Dedifferentiated amniotic fluid mesenchymal stem cell (primary cell): ENCODE measurements at regions not wholly inside any gene's neighbourhood (a gene's known extent, or its start where the extent isn't known, plus 50 kb on each side); places are given as distances from the start of the nearest gene placed in this dataset.
"Not testable (repeated sequence)": the region's sequence is repeated elsewhere in the genome, so short reads cannot be mapped to it uniquely, and the experiment has no call there.

Experiments used
- DNase-seq: peaks from one replicate; pipeline ENCODE4 v3.0.0-alpha.2; 2016; ENCODE audit errors: extremely low spot score

GRCh38 chr6:145067430-145067829, 667.9 kb downstream of the EPM2A start:
- DNase-seq, result peak; percentile 48

DNA sequence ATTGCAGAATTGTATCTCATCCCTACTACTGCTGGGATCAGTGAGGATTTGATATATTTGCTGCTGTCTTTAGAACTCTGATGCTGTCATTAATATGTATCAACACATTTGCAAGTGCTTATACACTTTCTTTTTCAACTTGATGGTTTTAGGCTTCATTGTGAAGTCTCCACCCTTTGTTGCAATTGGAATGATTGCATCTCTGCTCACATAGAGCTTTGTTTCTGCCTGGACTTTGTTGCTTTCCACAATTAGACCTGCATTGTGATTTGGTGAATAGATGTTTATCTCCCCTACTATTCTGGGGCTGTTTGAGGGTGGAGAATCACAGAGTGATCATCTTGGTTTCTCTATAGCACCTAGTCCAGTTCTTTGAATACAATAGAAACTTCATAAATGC, 666.7 kb downstream of the EPM2A start:
- no peak for DNase-seq

DNA sequence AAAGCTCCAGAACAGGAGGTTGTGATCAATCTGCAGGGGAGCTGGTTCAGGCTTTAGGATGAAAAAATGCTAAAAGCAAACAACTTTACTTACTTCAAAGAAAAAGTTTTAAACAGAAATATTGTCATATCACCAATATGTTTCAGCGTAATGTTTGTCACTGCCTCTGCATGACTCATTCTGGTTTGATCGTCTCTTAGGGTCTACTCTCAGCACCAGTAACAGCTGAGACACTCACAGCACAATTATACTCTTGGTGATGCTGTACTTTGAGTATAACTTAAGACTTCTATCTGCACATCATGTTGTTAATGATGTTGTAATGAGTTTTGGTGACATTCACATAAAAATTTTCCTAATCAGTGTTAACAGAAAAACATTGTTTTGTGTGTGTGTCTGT, 665.4 kb downstream of the EPM2A start:
- DNase-seq, result no peak

DNA sequence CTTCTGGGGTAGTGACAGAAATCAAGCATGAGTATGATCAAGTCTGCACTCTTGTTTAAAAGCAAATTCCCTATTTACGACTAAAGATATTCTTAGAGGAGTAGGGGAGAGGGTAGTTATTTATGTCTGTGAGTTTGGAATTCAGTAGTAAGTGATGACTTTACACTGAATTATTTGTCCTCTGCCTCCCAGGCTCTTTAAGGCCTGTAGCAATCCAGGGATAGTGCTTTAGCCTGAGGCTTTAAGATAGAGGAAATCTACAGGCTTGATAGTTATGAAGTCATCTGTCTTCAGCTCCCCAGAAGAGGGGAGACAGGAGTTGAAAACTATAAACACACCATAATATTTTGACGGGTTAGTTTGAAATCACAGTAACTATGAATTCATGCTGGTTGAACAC, 664.5 kb downstream of the EPM2A start:
- peak; percentile 25 for DNase-seq

DNA sequence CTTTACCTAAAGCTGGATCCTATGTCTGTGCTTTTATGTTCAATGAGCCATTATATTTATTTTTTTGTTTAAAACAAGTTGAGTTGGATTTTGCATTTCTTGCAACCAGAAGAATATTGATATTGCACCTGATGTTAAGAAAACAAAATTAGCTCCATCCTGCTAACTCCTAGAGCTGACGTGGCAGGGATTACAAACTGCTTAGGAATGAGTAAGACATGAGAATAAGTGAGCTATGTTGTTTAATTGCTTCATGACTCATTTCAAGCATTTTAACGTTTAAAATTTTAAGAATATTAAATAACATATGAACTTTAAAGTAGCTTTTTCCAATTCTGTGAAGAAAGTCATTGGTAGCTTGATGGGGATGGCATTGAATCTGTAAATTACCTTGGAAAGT, 663.5 kb downstream of the EPM2A start:
- DNase-seq, result no peak

GRCh38 chr6:145073811-145074210, 661.5 kb downstream of the EPM2A start:
- DNase-seq, result no peak

- no peak for DNase-seq
Observed at GRCh38 chr6:145074805-145075204, 660.5 kb downstream of the EPM2A start.

GRCh38 chr6:145075425-145075824, 659.9 kb downstream of the EPM2A start:
- DNase-seq, result no peak

- DNase-seq, result no peak
Observed at GRCh38 chr6:145076115-145076841, 659.0 kb downstream of the EPM2A start.

DNA sequence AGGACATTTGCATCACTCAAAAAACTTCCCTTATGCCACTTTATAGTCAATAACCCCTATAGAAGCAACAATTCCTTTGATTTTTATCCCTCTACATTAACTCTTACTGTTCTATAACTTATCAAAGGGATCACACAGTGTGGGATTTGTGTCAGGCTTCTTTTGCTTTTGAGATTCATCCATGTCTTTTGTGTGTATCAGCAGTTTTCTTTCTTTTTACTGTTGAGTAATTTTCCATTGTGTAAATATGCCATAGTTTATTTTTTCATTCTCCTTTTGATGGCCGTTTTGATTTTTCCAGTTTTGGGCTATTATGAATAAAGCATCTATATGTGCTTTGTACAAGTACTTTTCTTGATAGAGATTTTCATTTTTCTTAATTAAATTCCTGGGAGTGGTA, 657.9 kb downstream of the EPM2A start:
- no peak for DNase-seq

GRCh38 chr6:145080651-145081050, 654.7 kb downstream of the EPM2A start:
- DNase-seq, result no peak

DNA sequence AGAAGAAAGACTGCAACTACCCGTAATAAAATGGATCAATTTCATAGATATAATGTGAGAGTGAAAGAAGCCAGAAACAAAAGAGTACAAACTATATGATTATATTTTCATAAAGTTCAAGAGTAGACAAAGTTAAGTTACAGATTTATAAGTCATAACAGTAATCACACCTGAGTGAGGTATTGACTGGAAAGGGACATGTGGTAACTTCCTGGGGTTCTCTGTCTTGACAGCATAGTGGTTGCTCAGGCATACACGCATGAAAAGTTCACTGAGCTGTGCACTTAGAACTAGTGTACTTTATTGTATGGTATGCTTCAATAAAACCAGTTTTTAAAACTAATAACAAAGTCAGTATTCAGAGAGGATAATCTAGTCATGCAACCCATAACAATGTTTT, 653.6 kb downstream of the EPM2A start:
- DNase-seq, result no peak

GRCh38 chr6:145082359-145082758, 653.0 kb downstream of the EPM2A start:
- DNase-seq, result no peak

- DNase-seq, result no peak
Observed at GRCh38 chr6:145086197-145086596, 649.1 kb downstream of the EPM2A start.

DNA sequence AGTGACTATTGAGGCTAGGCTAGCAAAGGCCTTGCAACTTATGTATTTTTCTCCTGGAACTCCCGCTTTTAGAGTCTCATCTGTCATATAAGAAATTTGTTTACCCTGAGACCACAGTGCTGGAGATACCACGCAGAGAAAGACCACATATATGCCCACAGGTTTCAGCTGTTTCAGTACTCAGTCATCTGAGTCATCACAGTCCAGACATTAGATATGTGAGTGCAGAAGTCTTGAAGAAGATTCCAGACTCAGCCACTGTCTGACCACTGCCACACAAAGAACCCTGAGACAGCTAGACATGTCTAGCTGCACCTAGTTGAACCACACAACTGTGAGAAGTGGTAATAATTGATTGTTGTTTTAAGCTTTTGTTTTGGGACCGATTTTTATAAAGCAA, 648.3 kb downstream of the EPM2A start:
- no peak for DNase-seq

DNA sequence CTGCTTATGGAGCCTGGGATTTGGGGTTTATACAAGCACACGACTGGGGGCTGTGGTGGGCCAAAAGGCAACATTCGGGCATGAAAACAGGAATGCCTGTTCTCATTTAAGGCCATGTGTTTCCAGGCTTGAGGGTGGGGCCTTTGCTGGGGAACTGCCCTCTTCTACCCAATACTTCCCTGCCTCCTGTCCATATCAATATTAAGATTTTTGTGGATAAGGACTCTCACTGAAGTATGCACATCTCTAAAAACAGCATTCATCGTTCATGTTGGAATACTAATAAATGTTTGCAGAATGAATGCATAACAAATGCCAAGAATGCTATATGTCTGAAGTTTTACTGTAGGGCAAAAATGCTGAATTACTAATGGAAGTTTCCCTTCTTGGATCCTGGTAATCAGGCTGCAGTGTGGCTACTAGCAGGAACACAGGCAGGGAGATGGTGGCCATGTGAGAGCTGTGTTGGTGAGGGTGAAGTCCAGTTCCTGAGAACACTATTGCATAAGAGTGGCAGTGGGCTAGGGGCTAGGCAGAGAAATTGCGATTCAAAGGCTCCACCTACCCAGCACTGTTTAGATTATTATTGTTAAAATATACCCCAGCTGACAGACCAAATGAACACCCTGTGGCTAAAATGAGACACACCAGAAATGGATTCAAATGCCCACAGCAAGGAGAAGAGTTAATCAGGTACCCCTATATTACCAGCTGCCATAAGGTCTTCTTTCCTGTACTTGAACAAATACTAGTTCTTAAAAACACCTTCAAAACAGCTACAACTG, 644.3 kb downstream of the EPM2A start:
- no peak for DNase-seq

DNA sequence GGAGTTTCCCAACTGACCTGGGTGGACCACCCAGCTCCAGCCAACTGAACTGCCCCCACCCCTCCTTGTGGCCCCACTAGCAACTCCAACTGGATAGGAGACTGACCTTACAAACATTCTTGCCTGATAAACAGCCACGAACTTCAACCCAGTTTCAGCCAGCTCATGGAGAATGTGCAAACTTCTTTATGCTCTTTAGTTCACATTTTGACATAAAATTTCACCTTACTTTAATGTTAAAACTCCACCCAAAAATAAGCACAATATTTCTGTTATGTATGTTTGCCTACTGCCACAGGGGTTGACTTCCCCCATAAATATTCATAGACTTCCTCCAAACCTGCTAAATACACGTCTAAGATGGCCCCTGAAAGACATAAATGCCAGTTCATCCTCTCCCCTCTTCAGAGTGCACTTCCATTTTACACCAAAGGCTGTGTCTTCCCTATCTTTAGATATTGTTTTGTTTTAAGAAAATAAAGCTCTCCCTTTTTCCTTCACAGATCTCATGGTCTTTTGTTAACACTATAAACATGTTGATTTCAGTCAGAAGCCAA, 643.7 kb downstream of the EPM2A start:
- no peak for DNase-seq

DNA sequence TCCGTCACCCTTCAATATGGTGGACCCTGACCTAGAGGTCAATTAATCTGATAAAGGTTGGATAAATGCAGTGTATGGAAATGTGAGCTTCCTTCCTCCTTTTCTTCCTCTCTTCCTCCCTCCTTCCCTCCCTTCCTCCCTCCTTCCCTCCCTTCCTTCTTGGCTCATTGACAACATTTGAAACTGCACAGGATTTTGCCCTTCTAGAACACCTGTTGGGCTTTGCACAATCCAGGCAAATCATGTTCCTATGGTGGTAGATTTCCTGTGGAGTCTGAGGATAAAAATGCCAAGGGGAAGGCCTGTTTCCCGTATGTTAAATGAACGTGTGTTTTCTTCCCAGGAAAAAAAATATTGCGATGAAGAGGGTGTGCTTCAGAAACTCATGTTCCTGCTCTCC, 642.8 kb downstream of the EPM2A start:
- no peak for DNase-seq

DNA sequence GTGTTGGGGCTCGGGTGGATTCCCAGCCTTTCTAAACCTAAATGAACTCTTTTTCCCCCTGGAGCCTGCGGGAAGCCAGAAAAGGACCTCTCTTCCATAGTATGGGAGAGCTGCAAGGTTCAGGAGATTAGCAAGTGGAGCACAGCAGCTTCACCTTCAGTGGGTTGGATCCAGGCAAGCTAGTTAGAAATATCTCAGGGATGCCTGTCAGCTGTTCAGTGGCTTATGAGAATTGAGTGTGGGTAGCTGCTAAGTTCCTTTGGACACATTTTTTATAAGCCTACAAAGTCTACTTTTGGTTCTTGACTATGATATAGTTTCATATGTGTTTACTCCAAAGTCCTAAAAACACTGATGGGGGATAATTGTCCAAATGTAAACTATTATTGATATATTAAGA, 642.1 kb downstream of the EPM2A start:
- no peak for DNase-seq

DNA sequence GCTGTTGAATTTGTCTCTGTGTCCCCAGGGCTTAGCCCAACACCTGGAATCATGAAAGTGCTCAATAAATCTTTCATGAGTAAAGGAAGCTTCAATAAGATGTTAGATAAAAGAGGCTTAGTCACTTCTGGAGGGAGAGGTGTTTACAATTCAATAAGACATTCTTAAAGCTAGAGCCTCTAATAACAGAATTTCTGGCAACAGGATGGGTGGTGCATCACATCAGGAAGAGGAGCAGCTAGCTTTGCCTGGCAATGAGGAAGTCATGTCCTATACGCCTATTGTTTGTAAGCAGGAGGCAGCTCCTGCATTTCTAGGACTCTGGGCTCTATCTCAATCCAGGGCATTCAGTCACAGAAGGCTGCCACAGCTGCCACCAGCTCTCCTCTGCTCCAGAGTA, 638.5 kb downstream of the EPM2A start:
- DNase-seq, result no peak

GRCh38 chr6:145098127-145098526, 637.2 kb downstream of the EPM2A start:
- DNase-seq, result not testable (repeated sequence)

GRCh38 chr6:145099713-145100112, 635.6 kb downstream of the EPM2A start:
- DNase-seq, result no peak

DNA sequence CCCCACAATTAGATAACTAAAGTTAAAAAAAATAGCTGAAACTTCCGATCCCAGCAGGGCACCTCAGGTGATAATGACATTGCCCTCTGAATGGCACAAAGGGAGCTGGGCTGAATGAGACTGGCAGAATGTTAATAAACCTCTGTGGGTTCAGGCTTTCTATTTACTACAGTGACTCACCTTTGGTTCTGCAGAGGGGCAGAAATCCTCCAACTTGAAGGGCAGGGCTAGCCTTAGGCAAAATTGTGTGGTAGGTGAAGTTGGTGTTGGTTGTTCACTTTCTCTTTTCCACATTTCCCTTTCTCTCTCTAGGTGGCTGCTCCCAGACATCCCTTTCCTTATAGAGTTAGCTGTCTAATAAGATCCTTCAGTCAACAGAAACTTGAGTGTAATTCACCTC, 625.2 kb downstream of the EPM2A start:
- DNase-seq, result no peak
